HG03460 (cell line): ENCODE measurements at regions not wholly inside any gene's neighbourhood (a gene's known extent, or its start where the extent isn't known, plus 50 kb on each side); places are given as distances from the start of the nearest gene placed in this dataset.
"Not testable (repeated sequence)": the region's sequence is repeated elsewhere in the genome, so short reads cannot be mapped to it uniquely, and the experiment has no call there.

Experiments
- ATAC-seq: cut with Tn5 transposase; IDR thresholded peaks from one replicate; pipeline ENCODE4 v1.9.1; 2021; ENCODE audit not compliant: unreplicated experiment

DNA sequence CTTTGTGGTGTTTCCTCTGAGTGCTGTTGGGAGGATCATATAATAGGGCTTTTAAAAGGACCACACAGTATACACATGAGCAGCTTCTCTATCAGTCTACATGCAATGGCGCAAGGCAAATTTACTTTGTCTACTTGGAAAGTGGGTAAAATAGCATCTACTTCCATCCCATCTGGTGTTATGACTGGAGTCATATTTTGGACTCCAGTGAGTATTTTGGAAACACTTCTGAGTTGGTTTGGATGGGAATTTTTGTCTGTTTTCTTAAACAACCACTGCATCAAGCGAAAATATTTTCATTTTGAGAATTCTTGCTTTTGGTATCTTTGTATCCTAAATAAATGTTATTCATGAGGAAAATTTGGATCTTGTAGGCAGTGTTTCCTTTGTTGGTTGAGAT is 220.8 kb downstream of the NMUR2 start:
- no peak for ATAC-seq

DNA sequence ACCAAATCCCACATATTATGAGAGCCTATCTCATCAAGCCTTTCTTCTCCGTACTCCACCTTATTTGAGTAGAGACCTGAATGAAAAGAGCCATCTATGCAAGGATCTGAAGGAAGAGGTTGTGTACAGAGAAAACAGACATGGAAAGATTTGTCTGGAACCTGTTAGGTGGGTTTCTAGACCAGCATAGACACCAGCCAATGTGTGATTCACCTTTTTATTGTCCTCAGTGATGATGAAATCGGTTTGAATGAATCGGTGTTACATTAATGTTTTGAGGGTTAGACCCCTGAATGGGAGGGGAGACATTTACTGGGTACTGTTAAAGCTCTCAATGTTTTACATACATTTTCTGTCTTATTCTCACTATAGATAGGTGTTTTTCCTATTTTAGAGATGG is 223.6 kb downstream of the NMUR2 start:
- ATAC-seq = no peak

DNA sequence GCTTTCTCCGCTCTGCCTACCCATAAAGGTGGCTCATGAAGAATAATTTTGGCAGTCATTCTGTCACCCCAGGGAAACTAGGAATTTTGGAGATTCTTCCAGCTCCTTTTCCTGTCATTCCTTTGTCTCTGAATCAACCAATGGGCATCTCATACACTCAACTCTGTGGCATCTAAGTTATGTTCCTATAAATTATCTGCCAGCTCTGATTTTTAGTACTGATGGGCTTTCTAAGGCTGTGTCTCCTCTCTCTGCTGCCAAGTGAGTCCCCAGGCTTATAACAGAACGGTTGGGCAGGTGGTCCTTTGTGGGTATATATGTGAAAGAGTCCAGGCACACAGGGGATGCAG is 226.8 kb downstream of the NMUR2 start:
- no peak for ATAC-seq

DNA sequence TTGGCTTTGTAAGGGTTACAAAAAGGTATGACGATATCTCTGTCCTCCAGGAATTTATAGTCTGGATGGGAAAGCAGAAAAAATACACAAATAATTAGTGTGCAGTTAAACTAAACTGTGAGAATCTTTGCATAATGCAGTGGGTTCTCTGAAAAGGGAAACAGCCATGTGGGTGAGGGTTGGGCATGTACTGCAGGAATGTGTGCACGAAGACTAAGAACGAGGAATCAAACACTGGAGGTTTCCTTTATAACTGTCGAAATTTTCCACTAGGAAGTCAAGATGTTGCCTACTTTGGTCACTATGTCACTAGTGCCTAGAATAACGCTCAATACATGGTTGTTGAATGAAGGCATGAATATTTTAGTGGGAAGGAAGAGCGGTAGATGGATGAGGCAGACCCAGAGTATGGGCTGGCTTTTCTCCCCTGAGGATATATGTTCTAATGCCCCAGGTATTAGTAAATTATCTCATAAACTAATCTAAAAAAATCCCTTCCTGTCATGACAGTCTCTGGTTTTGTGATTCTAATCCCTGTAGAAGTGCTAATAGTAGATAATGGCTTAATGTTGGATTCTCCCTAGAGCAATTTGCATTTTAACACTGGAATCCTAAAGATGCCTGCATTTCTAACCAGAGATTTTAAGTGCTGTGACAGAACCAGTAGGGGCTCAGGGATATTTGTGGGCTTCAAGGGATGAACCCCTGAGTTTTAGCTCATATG is 227.3 kb downstream of the NMUR2 start:
- no peak for ATAC-seq

DNA sequence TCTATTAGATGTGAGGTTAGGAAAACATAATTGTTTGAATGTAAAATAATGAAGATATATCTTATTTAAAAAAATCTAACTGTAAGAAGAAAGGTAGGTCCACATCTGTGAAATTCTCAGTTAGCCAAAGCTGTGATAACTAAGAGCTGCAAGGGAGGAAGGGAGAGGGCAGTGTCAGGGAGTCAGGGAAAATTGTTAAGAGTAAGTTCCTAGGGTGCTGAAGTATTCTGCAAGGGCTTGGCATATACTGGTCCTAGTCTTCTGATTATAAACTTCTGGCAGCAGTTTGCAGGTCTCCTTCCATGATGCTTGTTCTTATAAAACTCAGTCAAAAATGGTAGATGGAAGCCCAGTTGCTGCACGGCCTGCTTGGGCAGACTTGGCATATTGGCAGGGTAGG is 233.2 kb downstream of the NMUR2 start:
- ATAC-seq = no peak

DNA sequence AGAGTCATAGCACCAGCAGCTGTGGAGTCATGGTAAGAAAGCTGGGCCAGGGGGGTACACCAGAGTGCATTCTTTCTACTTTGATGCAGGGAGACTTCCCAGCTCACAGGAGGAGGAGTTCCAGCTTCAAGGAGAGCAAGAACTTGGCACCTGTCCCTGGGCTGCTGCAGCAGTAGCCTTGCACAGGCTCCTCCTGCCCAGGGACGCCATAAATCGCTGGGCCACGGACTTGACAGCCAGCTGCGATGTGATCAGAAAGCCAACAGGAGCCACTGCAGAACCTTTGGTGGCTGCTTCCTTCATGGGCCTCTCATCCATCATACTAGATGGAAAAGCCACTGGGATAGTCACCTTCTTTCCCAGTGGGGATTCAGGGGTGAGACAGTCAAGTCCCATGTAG is 234.7 kb downstream of the NMUR2 start:
- ATAC-seq = no peak

DNA sequence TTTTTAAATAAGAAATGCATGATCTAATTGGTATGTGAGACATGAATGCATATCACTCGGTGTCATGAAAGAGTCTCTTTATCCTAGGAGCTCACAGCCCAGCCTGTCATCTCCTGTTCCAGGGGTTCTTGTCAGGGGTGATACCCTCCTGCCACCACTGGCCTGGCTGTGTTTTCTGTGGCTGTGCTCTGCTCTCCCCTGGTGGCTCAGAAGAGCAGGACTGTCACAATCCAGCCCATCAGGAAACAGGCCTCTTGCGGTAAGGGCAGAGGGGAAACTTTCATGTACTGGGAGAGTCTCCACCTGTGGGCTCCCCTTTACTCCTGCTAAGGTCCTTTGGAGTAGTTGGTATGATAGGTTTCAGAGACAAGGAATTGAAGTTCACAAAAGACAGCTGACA is 240.2 kb upstream of the GLRA1 start:
- no peak for ATAC-seq

DNA sequence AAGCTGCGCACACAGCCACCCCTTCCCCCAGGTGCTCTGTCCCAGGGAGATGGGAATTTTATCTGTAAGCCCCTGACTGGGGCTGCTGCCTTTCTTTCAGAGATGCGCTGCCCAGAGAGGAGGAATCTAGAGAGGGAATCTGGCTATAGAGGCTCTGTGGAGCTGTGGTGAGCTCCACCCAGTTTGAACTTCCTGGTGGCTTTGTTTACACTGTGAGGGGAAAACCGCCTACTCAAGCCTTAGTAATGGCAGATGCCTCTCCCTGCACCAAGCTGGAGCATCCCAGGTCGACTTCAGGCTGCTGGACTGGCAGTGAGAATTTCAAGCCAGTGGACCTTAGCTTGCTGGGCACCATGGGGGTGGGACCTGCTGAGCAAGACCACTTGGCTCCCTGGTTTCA is 235.2 kb upstream of the GLRA1 start:
- not testable (repeated sequence) for ATAC-seq

DNA sequence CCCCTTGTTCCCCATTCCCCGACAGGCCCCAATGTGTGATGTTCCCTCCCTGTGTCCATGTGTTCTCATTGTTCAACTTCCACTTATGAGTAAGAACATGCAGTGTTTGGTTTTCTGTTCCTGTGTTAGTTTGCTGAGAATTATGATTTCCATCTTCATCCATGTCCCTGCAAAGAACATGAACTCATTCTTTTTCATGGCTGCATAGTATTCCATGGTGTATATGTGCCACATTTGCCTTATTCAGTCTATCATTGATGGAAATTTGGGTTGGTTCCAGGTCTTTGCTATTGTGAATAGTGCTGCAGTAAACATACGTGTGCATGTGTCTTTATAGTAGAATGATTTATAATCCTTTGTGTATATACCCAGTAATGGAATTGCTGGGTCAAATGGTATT is 229.8 kb upstream of the GLRA1 start:
- not testable (repeated sequence) for ATAC-seq

DNA sequence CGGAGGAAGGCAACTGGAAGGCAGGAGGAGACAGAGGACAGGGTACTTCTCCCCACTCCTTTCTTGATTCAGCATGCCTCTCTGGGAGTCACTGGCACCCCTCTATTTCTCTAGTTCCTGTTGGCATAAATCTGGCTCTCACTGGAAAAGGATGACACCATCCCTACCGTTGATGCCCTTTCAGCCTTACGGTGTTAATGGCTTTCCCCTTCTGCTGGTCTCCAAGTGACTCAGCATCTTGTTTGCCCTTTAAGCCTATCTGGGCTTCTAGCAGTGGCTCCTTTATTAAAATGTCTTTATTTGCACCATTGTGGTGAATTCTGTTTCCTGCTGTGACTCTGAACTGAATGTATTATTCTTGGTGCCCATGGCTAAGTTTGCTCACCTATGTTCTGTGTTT is 227.3 kb upstream of the GLRA1 start:
- ATAC-seq = no peak

DNA sequence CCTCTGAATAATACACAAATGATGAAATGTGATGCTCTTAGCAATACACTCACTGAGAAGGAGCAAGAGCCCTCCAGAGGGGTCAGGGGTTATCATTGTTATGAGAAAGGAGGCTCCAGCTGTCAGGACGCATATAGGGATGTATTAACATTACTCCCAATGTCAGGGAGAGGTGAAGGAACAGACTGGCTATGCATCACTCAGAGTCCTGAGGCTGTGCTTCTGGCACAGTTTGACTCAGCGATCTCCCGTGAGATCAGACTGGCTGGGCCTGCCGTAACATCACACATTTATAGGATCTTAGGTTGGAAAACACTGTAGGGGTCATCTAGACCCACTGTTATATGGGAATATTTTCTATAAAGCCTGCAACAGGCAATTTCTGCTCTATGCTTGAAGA is 226.5 kb upstream of the GLRA1 start:
- ATAC-seq = no peak

DNA sequence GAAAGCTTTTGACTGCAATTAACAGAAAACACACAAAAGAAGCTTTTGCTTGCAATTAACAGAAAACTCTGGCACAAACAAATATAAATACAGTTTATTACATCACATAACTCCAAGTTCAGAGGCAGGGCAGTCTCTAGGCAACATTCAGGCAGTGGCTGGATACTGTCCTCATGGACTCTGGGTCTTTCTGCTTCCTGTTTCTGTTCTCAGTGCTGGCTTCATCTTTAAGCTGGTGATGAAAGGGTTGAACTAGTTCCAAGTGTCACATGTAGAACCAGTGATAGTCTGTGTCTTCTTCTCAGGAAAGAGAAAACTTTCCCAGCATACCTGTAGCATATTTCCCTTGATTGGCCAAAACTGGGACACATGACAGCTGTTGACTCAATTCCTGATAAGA is 222.6 kb upstream of the GLRA1 start:
- ATAC-seq = no peak

DNA sequence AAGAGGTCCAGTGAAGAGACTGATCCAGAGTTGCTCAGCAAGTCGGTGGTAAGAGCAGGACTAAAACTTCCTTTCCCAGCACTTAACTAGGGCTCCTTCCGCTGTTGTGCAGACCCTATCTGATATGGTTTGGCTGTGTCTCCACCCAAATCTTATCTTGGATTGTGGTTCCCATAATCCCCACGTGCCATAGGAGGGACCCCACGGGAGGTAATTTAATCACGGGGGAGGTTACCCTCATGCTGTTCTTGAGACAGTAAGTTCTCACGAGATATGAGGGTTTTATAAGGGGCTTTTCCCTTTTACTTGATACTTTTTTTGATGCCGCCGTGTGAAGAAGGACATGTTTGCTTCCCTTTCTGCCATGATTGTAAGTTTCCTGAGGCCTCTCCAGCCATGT is 221.9 kb upstream of the GLRA1 start:
- no peak for ATAC-seq

DNA sequence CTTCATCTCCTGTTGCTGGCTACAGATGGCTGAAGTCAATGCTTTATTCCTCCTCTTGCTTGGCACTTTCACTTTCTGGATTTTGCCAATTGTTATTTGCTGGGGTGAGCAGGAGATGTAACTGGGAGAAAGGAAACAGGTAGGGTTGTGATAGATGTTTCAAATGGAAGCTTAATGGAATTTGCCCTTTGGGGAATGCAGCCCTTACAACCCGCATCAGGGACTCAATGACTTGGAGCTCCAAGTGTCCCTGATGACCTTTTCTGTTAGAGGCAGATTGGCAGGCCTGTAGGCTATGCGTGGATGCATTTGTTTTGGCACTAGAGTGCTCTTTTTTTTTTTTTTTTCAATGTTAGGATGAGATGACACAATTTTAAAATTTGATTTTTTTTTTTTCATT is 219.9 kb upstream of the GLRA1 start:
- no peak for ATAC-seq

DNA sequence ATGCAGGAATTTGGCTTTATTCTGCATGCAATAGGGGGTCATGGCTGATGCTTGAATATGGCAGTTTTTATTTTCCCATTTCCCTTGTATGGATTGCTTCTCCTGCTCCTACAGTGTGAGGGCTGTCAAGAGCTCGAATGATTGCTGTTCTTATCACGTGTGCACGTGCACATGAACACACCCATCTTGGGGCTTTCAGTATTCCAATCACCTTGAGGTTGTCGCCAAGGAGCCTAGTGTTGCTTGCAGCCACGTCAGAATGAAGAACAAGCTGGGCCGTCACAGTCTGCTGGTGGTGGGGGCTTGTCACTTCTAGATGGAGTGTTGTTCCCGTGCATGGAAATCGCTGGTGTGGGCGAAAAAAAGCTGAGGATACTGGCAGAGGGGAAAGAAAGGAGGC is 219.4 kb upstream of the GLRA1 start:
- no peak for ATAC-seq

DNA sequence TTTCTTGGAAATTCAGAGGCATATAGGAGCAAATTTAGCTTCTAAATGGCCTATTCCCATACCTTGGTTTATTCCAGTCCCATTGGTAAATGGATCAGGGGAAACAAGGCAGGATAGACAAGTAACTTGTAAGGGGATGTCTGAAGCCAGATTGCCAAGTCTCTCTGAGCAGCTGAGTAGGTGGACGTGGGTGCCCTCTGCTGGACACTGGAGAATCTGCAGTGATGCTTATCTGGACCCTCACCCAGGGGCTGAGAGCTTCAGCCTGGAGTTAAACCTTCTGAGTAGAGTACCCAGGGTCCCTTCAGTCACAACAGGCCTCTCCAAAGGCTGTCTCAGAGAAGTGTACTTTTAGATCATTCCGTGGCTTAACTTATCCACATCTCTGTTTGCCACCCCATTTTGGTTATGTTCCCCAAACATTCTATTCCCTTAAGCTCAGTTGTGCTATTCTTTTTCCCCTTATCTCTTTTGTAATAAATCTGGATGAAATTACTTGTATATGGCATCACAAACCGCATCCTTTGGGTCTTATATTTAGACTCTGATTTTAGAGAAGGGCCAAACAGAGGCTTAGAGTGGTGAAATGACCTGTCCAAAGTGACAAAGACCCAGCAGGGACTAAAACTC is 218.3 kb upstream of the GLRA1 start:
- ATAC-seq = peak; percentile 76

DNA sequence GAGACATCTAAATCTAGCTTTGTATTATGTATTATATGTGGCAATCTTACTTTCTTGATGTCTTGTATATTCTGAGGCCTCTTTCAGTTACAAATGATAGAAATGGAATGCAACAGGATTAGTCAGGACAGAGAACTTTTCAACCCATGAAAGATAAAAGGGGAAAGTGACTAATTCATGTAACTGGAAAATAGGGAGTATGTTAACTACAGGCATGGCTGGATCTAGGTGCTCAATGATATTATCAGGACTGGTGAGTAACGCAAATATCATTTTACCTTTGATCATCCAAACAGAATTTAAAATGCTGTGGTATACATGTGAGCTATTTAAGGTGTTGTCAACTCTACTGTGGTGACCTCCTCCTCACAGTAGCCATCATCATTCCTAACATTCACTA is 215.7 kb upstream of the GLRA1 start:
- ATAC-seq = no peak

DNA sequence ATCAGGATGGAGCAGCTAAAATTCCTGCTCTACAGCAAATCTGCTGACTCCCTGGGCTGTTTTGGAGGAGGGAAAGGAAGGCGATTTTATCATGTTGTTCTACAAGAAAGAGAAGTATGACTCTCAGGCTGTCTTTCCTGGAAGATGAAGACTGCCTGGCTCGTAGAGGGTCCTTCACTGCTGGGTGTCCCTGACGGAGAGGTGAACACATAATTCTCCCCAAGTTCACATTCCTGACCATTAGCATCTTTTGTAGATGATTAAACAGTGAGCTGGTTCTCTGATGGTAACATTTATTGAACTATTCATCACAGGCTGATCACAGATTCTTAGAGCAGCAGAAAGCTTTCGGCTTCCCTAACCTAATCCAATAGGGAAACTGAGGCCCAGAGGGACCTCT is 212.4 kb upstream of the GLRA1 start:
- no peak for ATAC-seq

DNA sequence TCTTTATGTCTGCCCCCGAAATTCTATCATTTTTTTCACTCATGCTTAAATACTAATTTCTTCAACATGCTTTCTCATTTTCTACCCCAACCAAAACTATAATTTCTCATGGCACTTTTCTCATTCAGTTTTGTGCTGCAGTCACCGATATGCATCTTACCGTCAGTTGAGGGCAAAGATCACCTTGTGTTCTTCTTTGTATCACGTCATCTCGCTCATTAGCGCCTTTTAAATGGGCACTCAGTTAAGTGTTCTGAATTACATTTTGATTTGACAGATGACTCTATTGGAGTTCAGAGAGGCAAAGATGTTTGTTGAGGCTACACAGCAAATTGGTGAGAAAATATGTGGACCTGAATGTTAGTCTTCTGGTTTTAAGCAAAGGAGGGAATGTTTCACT is 211.7 kb upstream of the GLRA1 start:
- ATAC-seq = no peak

DNA sequence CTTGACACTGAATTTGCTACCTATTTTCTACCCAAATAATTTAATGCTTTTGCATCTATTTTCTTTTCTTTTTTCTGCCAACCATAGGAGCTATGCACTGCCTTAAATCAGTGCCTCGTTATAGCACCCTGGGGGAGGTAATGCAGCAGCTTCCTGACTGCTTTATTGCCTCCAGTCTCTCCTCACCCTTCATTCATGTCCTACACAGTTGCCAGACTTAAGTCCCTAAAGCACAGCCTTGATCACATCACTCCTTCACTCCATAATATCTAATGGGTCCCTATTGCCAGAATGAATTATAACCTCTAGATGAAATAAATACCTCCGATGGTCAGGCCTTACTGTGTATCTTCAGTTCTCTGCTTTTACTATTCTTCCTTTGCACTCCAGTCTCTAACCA is 211.2 kb upstream of the GLRA1 start:
- no peak for ATAC-seq

DNA sequence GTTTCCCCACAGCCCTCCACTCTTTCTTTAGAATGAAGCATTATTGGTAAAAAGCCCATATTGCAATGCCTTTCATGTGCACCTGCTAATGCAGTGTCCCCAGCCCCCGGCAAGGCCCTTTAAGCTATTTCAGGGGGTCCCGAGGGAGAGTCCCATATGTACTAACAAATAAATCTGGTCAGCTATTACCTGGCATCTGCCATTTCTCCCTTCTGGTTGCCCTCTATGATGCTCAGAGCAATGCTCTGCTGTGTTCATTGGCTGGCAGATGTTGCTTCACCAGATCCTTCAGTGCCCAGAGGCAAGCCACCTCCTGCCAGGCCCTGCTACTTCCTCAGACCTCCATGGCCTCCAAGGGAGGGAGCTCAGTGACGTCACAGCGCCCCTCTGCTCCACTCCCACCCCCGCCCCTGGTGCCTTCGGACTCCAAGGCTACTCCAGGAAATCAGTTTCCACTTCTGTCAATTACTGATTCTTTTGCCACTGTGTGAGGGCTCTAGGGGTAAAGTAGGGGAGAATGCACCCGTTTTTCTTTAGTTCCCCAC is 201.1 kb upstream of the GLRA1 start:
- no peak for ATAC-seq

DNA sequence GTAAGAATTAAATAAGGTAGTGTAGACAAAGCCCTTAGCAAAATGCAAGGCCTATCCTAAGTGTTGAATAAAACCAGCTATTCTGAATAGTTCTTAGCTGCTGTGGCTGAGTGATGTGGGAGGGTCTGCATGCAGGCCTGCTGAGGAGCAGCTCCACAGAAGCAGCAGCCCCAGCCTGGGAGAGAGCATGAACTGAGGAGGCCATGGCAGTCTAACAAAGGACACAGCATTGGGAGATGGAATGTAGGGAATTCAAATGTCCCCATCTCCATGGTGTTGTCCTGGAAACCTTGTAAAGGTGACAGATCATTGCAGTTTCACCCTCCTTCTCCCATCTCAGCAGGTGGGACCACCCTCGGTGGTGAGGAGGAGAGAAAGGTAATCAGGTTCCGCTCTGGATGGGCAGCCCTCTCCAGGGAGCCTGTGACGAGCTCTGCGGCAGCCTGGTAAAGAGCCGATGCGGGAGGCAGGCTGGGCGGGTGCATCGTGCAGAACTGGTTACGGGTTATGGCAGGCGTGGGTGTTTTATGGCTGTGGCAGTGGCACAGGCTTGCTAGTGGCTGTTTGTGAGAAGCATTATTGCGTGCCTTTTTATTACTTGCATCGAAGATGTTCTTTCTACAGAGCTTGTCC is 199.9 kb upstream of the GLRA1 start:
- ATAC-seq = no peak
